Psoas muscle (tissue), 7 donors: ENCODE measurements at regions not wholly inside any gene's neighbourhood (a gene's known extent, or its start where the extent isn't known, plus 50 kb on each side); places are given as distances from the start of the nearest gene placed in this dataset.
A peak's percentile ranks its signal among the peaks of the same experiment; 100 is the strongest.
"Not testable (repeated sequence)": the region's sequence is repeated elsewhere in the genome, so short reads cannot be mapped to it uniquely, and the experiment has no call there.

Experiments used
- ATAC-seq, 4 donors: fragments of 200-7000 bp; cut with Tn5 transposase; one replicate each; pipeline ENCODE4 v1.9.1; 2020; ENCODE audit warnings: moderate library complexity in 3 of 4, mild to moderate bottlenecking in 2 of 4
- DNase-seq, 2 donors: peaks; one replicate each; pipeline ENCODE4 v3.0.0-alpha.2; 2020
- H3K27ac ChIP-seq: fragments of 200-600 bp; one replicate; pipeline ENCODE4 v1.8.0; 2022
- H3K27me3 ChIP-seq, 3 donors: fragments of 200-600 bp in 1 of 3; one replicate each; pipeline versions ENCODE4 v1.6.1 to v1.8.0; 2013 to 2022; ENCODE audit warnings: low read length in 2 of 3, mild to moderate bottlenecking in 2 of 3, moderate library complexity in 1 of 3; ENCODE audit not compliant: insufficient read depth in 3 of 3
- H3K36me3 ChIP-seq, 2 donors: fragments of 200-600 bp in 1 of 2; one replicate each; pipeline versions ENCODE4 v1.6.1 to v1.8.0; 2013 to 2022; ENCODE audit warnings: low read depth in 1 of 2, mild to moderate bottlenecking in 1 of 2, moderate library complexity in 1 of 2; ENCODE audit not compliant: insufficient read depth in 1 of 2
- H3K4me1 ChIP-seq: fragments of 200-600 bp; one replicate; pipeline ENCODE4 v1.8.0; 2022
- H3K4me3 ChIP-seq: fragments of 200-600 bp; one replicate; pipeline ENCODE4 v1.8.0; 2022; ENCODE audit warnings: mild to moderate bottlenecking
- H3K9me3 ChIP-seq: fragments of 200-600 bp; one replicate; pipeline ENCODE4 v1.8.0; 2022
- CTCF ChIP-seq: fragments of 200-600 bp; IDR thresholded peaks from one replicate; pipeline ENCODE4 v1.8.0; 2022; ENCODE audit warnings: antibody characterized with exemption
- WGBS, 3 donors: extraction: QIAGEN DNeasy Blood & Tissue Kit; methylation state at CpG; one replicate each; pipeline versions ENCODE4 v1.1.6 to v1.1.7; 2013; 5-methylcytosine and 5-hydroxymethylcytosine counted together
- intact Hi-C, 2 donors: fragments of 100-400 bp; cut with DNase I; formaldehyde crosslinking; loops; one replicate each; pipeline versions ENCODE4 v1.11.0 to v1.14.2; 2022
- donor health status: healthy with polysubstance abuse.
- donor health status: DM: no; HTN: no; CAD: no; lungs with moderate emphysema.
- donor health status: Bipolar disorder and iron deficiency.
- donor health status: healthy.
- donor health status: DM: yes; HTN: yes; CAD: no.
- donor health status: DM: no; HTN: no; CAD: no.
- donor health status: DM: yes; HTN: yes; CAD: no.

- intact Hi-C loops = no loop called here
- ATAC-seq (no peak), DNase-seq (no peak)
- no peak for TF ChIP-seq CTCF
- Histone ChIP-seq H3K27ac (no peak overlapping the region), H3K4me1 (no peaks in the 10 kb centered on the region), H3K9me3 (no peaks in the 10 kb centered on the region), H3K36me3 (no peaks in the 10 kb centered on the region), H3K4me3 (no peak overlapping the region), H3K27me3 (no peaks in the 10 kb centered on the region)
- WGBS, 3 donors = 42 to 61% (median 51%) methylated on average over 3 of the region's 3 CpGs
Measured at GRCh38 chr12:75648856-75649255, 137.4 kb upstream of the KRR1 start.

GRCh38 chr12:75646329-75647210, 135.2 kb upstream of the KRR1 start:
- no peak overlapping the region for H3K4me3 ChIP-seq
- intact Hi-C loops = no loop called here
- no peak for DNase-seq
- no peak for TF ChIP-seq CTCF
- H3K27me3 ChIP-seq = no peaks in the 10 kb centered on the region
- no peaks in the 10 kb centered on the region for H3K9me3 ChIP-seq
- WGBS, 3 donors = 62 to 72% (median 72%) methylated on average over 4 of the region's 4 CpGs
- ATAC-seq = peak in 1 of 4 donors; percentile 28
- H3K27ac ChIP-seq = no peak overlapping the region
- H3K4me1 ChIP-seq = no peaks in the 10 kb centered on the region
- no peaks in the 10 kb centered on the region for H3K36me3 ChIP-seq

GRCh38 chr12:75644472-75645072, 133.2 kb upstream of the KRR1 start:
- no peak for DNase-seq
- 76 to 82% (median 79%) methylated on average over 3 of the region's 3 CpGs for WGBS, 3 donors
- Histone ChIP-seq H3K36me3 (no peaks in the 10 kb centered on the region), H3K9me3 (no peaks in the 10 kb centered on the region), H3K4me3 (no peak overlapping the region), H3K27ac (no peak overlapping the region), H3K27me3 (no peaks in the 10 kb centered on the region), H3K4me1 (no peaks in the 10 kb centered on the region)
- no peak for ATAC-seq
- intact Hi-C loops = no loop called here
- no peak for TF ChIP-seq CTCF

GRCh38 chr12:75643119-75643518, 131.7 kb upstream of the KRR1 start:
- H3K36me3 ChIP-seq, H3K4me1 ChIP-seq, H3K27ac ChIP-seq, H3K4me3 ChIP-seq, H3K9me3 ChIP-seq, H3K27me3 ChIP-seq, DNase-seq, intact Hi-C loops, ATAC-seq: not testable (repeated sequence)
- 91 to 92% (median 91%) methylated on average over 5 of the region's 5 CpGs for WGBS, 3 donors

GRCh38 chr12:75642226-75642625, 130.8 kb upstream of the KRR1 start:
- intact Hi-C loops = no loop called here
- ATAC-seq (no peak), DNase-seq (no peak)
- H3K36me3 ChIP-seq = no peaks in the 10 kb centered on the region
- 8 to 54% (median 32%) methylated on average over 1 of the region's 1 CpG for WGBS, 3 donors
- TF ChIP-seq CTCF = no peak
- H3K9me3 ChIP-seq = no peaks in the 10 kb centered on the region
- H3K27me3 ChIP-seq = no peaks in the 10 kb centered on the region
- H3K4me1 ChIP-seq = no peaks in the 10 kb centered on the region
- H3K4me3 ChIP-seq = no peak overlapping the region
- H3K27ac ChIP-seq = no peak overlapping the region
